Stimulated activated CD8-positive, alpha-beta memory T cell treated with anti-CD3 and anti-CD28 coated beads, Interleukin-2, amount 100 ng/mL, for 1 hour (primary cell): ENCODE measurements at regions not wholly inside any gene's neighbourhood (a gene's known extent, or its start where the extent isn't known, plus 50 kb on each side); places are given as distances from the start of the nearest gene placed in this dataset.
A peak's percentile ranks its signal among the peaks of the same experiment; 100 is the strongest.

ENCODE experiments used
- DNase-seq, 2 donors: peaks; one replicate each; pipeline ENCODE4 v3.0.0-alpha.2; 2020; ENCODE audit warnings: low read depth in 2 of 2

- DNase-seq = no peak
Measured at GRCh38 chr20:19807946-19808330, 49.9 kb downstream of the RIN2 start.

DNA sequence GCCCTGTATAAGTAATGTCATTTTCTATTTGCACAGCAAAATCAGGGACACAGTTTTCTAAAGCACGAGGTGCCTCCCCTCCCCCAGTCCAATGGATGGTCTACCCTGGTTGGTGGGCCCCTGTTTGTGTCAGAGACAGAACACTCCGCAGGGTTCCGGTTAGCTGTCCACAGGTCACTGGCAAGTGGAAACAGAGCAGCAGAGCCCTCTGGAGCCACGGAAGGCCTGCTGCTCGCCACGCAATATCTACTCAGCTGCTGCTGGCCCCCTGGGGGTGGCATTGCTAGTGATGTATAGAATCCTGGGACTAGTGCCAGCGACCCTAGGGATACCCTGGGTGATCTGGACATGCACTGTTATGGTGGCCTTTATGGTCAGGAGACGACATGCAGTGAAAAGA lies 50.4 kb downstream of the RIN2 start:
- DNase-seq = no peak

GRCh38 chr20:19809505-19809904 lies 51.4 kb downstream of the RIN2 start:
- DNase-seq = no peak

DNA sequence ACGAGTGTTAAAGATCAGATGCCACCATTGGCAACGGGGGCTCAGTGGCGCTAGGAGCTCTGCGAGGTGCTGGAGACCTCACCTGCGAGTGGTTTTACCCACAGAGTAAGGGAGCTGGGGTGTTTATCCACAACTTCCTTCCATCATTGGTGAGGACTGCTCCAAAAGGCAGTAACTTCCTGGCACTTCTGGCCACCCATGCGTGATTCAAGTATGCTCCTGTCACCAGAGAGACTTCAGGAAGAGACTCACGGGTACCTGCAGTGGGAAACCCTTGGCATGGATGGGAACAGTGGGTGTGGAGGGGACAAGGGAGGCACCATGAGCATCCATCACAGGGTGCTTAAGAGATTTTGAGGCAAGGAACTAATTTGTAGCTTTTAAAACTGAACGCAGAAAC lies 53.2 kb downstream of the RIN2 start:
- no peak for DNase-seq

GRCh38 chr20:19812056-19812455 lies 54.0 kb downstream of the RIN2 start:
- no peak for DNase-seq

GRCh38 chr20:19812696-19813095 lies 54.6 kb downstream of the RIN2 start:
- DNase-seq = no peak

- DNase-seq = no peak
Measured at GRCh38 chr20:19813846-19814640, 56.0 kb downstream of the RIN2 start.

GRCh38 chr20:19815553-19815991 lies 57.5 kb downstream of the RIN2 start:
- DNase-seq = no peak

- no peak for DNase-seq
Measured at GRCh38 chr20:19816386-19816785, 58.3 kb downstream of the RIN2 start.

DNA sequence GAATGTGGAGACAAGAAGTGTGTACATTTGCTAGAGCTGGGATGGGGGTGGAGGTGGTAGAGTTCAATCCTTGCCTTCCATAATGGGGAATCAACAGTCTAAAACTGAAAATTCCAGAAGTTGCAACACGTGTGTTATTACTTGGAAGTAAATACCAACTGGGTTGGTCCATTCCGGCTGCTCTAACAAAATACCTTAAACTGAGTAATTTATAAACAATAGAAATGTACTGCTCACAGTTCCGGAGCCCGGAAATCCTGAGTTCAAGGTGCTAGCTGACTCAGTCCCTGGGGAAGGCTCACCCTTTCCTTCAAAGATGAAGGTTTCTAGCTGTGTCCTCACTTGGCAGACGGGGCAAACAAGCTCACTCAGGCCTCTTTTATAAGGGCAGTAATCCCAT lies 59.0 kb downstream of the RIN2 start:
- no peak for DNase-seq

- no peak for DNase-seq
Measured at GRCh38 chr20:19819149-19819548, 61.1 kb downstream of the RIN2 start.

DNA sequence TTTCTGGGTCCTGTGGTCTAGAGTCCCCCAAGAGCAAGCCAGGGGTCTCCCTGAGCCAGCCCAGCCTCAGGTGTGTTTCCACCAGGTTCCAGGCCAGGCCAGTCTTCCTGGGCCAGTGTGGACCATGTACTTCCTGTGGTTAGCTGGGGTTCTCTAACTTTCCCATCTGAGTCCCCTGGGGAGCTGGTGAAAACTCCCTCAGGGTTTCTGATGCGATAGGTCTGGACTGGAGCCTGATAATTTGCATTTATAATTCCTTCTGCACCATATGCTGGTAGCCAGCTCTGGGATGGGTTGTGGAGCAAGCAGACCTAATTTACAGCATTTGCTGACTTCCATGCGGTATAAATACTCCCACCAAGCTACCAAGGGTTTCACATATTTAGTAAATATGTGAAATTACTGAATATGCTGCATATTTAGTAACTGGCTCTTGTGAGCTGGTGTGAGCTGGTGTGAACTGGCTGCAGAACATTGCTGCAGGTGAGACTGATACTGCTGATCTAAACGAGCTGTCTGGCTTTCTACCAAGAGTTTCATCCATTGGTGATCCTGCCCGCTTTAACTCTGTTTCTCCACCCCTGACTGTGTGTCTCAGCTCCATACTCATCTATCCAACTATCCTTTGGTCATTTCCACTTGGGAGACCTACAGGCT lies 62.6 kb downstream of the RIN2 start:
- DNase-seq = no peak

GRCh38 chr20:19821606-19822005 lies 63.5 kb downstream of the RIN2 start:
- no peak for DNase-seq

DNA sequence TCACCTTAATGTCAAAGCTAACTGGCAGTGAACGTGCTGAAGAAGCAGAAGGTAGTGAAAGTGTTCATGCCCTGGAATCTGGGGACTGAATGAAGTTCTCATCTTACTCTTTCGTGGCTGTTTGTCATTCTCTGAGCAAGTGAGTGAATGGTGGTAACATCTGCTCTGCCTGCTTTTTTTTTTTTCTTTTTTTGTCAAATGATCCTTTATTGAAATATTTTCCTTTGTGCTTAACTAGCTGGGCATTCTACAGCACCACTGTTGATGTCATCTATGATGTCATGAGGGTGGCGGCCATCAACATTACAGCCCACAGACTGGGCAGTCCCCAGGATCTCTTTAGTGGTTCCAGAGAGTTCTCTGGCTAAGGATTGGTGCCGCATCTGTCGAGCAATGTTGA lies 65.2 kb downstream of the RIN2 start:
- no peak for DNase-seq

GRCh38 chr20:19823971-19824370 lies 65.9 kb downstream of the RIN2 start:
- no peak for DNase-seq

DNA sequence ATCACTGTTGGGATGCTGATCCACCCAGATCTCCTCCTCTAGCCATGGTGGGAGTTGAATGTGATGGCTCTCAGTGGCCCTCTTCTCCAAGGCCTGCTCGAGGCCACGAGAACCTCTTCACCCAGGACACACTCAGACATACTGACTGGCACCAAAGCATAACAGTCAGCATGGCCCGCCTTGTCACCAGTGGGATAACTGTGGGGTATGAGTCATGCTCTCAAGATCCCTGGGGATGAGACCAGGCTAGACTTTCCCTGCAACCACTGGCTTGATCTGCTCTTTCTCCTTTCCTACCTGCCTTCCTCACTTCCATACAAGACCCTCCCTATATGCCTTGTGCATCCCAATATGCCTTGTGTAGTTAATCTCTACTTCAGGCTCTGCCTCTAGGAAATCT lies 66.8 kb downstream of the RIN2 start:
- DNase-seq = no peak

- DNase-seq = no peak
Measured at GRCh38 chr20:19826179-19826914, 68.3 kb downstream of the RIN2 start.

- DNase-seq = no peak
Measured at GRCh38 chr20:19827818-19828217, 69.8 kb downstream of the RIN2 start.

DNA sequence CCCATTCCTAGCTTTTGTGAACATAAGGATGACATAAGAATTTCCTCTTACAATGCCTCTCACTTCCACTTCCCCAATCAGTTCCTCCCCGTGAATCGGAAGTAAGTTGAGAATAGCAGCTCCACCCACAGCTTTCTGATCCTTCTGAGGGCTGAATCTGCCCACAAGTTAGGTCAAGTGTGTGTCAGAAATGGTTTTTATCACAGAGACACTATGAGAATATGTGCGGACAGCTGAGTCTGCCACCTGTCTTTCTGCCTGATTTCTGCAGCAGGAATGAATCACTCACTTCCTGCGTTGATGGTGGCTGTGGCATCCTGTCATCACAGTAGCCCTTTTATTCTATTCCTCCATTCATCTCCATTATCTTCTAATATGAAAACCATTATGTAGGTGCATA lies 70.2 kb downstream of the RIN2 start:
- DNase-seq = peak in 1 of 2 donors; percentile 4

DNA sequence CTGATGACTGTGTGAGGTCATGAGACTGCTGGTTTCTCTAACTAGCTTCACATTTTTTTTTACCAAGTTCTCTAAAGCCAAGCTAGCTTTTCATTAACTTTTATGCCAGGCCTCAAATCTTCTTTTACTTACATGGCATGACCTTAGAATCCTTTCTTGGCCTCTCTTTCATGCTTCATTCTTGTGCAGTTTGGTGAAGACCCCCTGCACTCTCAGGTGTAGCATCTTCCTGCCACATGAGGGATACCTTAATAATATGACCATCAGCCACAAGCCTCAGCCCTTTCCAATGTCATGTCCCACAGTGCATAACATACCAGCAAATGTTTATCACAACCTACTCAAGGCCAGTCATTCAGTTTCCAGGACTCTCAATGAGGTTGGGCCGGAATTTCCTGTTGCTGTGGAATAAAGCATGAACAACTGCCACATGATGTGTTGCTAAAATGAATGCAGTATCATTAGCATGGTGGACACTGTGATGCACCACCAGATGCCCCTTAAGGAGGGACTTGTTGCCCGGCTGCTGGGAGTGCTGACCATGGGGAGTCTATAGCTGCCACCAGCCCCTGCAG lies 72.2 kb downstream of the RIN2 start:
- DNase-seq = no peak

DNA sequence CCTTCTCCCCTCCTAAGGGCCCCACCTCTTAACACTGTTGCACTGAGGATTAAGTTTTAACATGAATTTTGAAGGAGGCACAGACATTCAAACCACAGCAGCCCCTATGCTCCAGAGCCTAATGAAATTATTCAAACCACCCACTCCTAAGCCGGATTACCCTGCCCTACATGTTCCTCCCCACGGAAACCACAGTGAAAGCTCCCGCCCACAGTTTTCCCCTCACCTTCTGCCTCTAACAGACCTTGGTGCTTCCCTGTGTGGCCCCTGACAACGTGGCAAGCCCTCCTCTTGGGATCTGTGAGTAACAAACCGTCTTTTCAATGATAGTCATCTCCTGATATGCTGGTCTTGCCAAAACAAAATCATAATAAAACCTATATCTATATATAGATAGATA lies 74.8 kb downstream of the RIN2 start:
- no peak for DNase-seq

DNA sequence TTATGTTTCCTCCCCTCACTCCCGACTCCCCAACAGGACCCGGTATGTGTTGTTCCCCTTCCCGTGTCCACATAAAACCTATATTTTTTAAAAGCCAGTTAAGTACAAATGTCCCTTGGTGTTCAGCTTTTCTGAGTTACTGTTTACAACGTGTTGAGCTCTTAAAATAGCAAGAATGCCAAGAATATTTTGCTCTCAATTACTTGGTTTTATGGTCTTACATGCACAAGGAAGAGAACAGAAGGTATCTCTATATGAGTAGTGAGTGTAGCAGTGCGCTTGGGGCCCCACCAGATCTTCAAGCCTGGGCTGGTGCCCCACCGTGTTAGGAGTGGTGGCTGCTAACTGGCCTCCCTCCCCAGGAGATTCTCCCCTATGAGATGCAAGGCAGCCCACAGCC lies 75.3 kb downstream of the RIN2 start:
- DNase-seq = no peak
